ENCODE measurements at regions not wholly inside any gene's neighbourhood (a gene's known extent, or its start where the extent isn't known, plus 50 kb on each side); places are given as distances from the start of the nearest gene placed in this dataset.

GRCh38 chr5:18097817-18098216 lies 463.6 kb downstream of the TAF11L14 start:
- TF ChIP-seq EZH2 (IDR thresholded peaks at IDR 0.05; ENCODE audit: low read depth, unreplicated experiment): no peak
- TF ChIP-seq CTCF (conservative IDR thresholded peaks at IDR 0.05; ENCODE audit: low read depth in 2 of 2): no peak
- no peak for TF ChIP-seq EZH2phosphoT487 (IDR thresholded peaks at IDR 0.05; ENCODE audit: unreplicated experiment)
- TF ChIP-seq POLR2AphosphoS5 (IDR thresholded peaks at IDR 0.05; ENCODE audit: low read depth): no peak
- no peak for TF ChIP-seq REST (IDR thresholded peaks at IDR 0.05; ENCODE audit: unreplicated experiment)
- TF ChIP-seq CREB1 (CRISPR knock-in tag; IDR thresholded peaks at IDR 0.05; ENCODE audit: low read depth): no peak
- no peak for TF ChIP-seq STAT1 (IDR thresholded peaks at IDR 0.05; ENCODE audit: unreplicated experiment)
- no peak for TF ChIP-seq JUNB (IDR thresholded peaks at IDR 0.05; ENCODE audit: unreplicated experiment)
- TF ChIP-seq ZNF462 (CRISPR knock-in tag; IDR thresholded peaks at IDR 0.05): no peak
- no peak for TF ChIP-seq ZNF331 (CRISPR knock-in tag; IDR thresholded peaks at IDR 0.05; ENCODE audit: low read depth)
- no peak for TF ChIP-seq NANOG (IDR thresholded peaks at IDR 0.05; ENCODE audit: borderline replicate concordance)
- no peak for TF ChIP-seq ETS1 (IDR thresholded peaks at IDR 0.05)
